ENCODE measurements at regions not wholly inside any gene's neighbourhood (a gene's known extent, or its start where the extent isn't known, plus 50 kb on each side); places are given as distances from the start of the nearest gene placed in this dataset.

GRCh38 chr7:22909917-22910316 is 87.3 kb upstream of the TOMM7 start:
- no peak for DNase-seq

GRCh38 chr7:22907805-22908204 is 85.2 kb upstream of the TOMM7 start:
- DNase-seq = no peak

- DNase-seq = no peak
Measured at GRCh38 chr7:22900784-22901183, 78.1 kb upstream of the TOMM7 start.

- DNase-seq = peak; percentile 23
Measured at GRCh38 chr7:22900101-22900500, 77.5 kb upstream of the TOMM7 start.

GRCh38 chr7:22896917-22897316 is 74.3 kb upstream of the TOMM7 start:
- DNase-seq = no peak

- DNase-seq = no peak
Measured at GRCh38 chr7:22895828-22896165, 73.1 kb upstream of the TOMM7 start.

GRCh38 chr7:22895140-22895827 is 72.6 kb upstream of the TOMM7 start:
- no peak for DNase-seq

GRCh38 chr7:22894546-22894945 is 71.9 kb upstream of the TOMM7 start:
- DNase-seq = no peak

GRCh38 chr7:22890773-22891172 is 68.1 kb upstream of the TOMM7 start:
- DNase-seq = no peak

- no peak for DNase-seq
Measured at GRCh38 chr7:22885797-22886261, 63.2 kb upstream of the TOMM7 start.

GRCh38 chr7:22884911-22885788 is 62.5 kb upstream of the TOMM7 start:
- no peak for DNase-seq

GRCh38 chr7:22882106-22882505 is 59.5 kb upstream of the TOMM7 start:
- no peak for DNase-seq

GRCh38 chr7:22879709-22880306 is 57.2 kb upstream of the TOMM7 start:
- no peak for DNase-seq

GRCh38 chr7:22879280-22879679 is 56.6 kb upstream of the TOMM7 start:
- no peak for DNase-seq

GRCh38 chr7:22876986-22877729 is 54.5 kb upstream of the TOMM7 start:
- DNase-seq = no peak

- DNase-seq = no peak
Measured at GRCh38 chr7:22875470-22875869, 52.8 kb upstream of the TOMM7 start.

- DNase-seq = no peak
Measured at GRCh38 chr7:22874904-22875303, 52.3 kb upstream of the TOMM7 start.

Measured in NCI-H2029 (cell line).